HUES6 (cell line): ENCODE measurements at regions not wholly inside any gene's neighbourhood (a gene's known extent, or its start where the extent isn't known, plus 50 kb on each side); places are given as distances from the start of the nearest gene placed in this dataset.

ENCODE experiments used
- H3K27ac ChIP-seq: 2 replicates; pipeline ENCODE4 v1.7.0; 2013; ENCODE audit warnings: low read depth, mild to moderate bottlenecking, low read length, inconsistent platforms
- H3K27me3 ChIP-seq: 2 replicates; pipeline ENCODE4 v1.6.1; 2013; ENCODE audit warnings: low read length; ENCODE audit not compliant: control insufficient read depth, insufficient read depth
- H3K36me3 ChIP-seq: 2 replicates; pipeline ENCODE4 v1.6.1; 2013; ENCODE audit warnings: low read length; ENCODE audit not compliant: control insufficient read depth, insufficient read depth
- H3K4me1 ChIP-seq: 2 replicates; pipeline ENCODE4 v1.6.1; 2013; ENCODE audit warnings: low read length; ENCODE audit not compliant: control insufficient read depth, insufficient read depth
- H3K4me3 ChIP-seq: 2 replicates; pipeline ENCODE4 v1.5.1; 2013; ENCODE audit warnings: low read depth, low read length
- H3K9ac ChIP-seq: one replicate; pipeline ENCODE4 v1.6.1; 2013; ENCODE audit warnings: mild to moderate bottlenecking, low read length
- H3K9me3 ChIP-seq: 2 replicates; pipeline ENCODE4 v1.6.1; 2013; ENCODE audit warnings: low read depth, low read length; ENCODE audit not compliant: control insufficient read depth, insufficient read depth

DNA sequence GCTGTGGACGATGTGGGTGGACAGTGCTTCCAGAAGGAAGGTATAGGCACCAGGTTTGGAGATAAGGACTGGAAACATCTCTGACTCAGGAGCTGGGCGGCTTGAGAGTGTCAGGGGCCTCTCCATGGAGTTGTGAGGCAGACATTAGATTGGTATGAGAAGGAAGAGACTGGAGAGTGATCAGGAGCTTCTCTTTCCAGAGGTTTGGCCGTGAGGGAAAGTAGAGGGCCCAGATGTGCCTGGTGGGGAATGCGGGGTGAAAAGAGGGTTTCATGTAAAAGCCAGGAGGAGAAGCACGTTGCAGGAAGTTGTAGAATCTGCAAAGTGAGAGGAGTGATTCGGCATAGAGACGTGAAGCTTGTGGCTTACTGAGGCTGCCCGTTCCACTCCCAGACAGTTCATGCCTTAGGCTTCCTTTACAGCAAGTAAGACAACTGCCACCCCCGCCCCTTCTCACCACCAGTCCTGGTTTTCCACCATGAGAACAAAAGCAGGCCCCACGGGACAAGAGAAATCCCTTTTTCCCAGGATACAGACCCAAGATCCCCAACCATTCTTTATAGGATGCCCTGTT is 166.3 kb upstream of the HDAC4 start:
- Histone ChIP-seq H3K4me1 (no peaks in the 10 kb centered on the region; the same call in 1 of the 2 replicates), H3K9me3 (peaks cover 6% of the 10 kb centered on the region; the same call in 1 of the 2 replicates), H3K4me3 (no peak overlapping the region), H3K36me3 (no peaks in the 10 kb centered on the region), H3K9ac (no peak overlapping the region), H3K27ac (no peak overlapping the region), H3K27me3 (no peaks in the 10 kb centered on the region)

DNA sequence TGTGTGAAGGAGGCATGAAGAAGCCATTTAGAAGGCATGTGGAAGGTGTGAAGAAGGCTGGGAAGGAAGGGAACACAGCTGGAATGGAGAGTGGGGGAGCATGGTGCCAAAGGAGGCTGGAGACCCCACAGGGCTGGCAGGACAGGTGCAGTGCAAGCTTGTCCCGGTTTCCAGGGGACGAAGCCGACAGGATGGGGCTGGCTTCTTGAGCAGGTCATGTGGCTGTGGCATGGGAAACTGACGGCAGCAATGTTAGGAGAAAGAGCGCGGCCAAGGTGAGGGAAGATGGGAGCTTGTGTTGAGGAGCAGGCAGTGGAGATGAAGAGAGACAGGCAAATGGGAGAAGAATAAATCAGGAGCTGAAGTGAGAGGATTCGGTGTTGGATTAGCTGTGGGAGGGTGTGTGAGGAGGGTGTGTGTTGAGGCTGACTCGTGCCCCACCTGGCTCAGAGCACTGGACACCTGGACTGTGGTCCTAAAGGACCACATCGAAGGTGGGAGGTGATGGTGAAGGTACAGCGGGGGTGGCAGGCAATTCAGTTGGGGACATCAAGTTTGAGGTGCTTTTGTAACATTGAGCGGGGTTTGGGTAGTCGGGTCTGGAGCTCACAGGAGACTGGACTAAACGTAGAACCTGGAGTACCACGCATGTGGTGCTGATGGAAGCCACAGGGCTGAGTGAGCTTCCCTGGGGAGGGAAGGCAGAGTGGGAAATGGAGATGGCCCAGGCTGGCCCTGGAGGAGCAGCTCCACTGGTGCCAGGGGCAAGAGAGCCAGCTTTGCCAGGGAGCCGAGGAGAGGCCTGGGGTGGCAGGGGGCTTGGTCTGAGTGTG is 165.6 kb upstream of the HDAC4 start:
- H3K4me1 ChIP-seq, result no peaks in the 10 kb centered on the region; the same call in 1 of the 2 replicates
- H3K27ac ChIP-seq, result no peak overlapping the region
- H3K9ac ChIP-seq, result no peak overlapping the region
- H3K27me3 ChIP-seq, result no peaks in the 10 kb centered on the region
- H3K36me3 ChIP-seq, result no peaks in the 10 kb centered on the region
- no peak overlapping the region for H3K4me3 ChIP-seq
- H3K9me3 ChIP-seq, result peaks cover 6% of the 10 kb centered on the region; the same call in 1 of the 2 replicates

GRCh38 chr2:239564587-239564986 is 163.8 kb upstream of the HDAC4 start:
- Histone ChIP-seq H3K27me3 (no peaks in the 10 kb centered on the region), H3K9ac (no peak overlapping the region), H3K4me3 (no peak overlapping the region), H3K36me3 (no peaks in the 10 kb centered on the region), H3K4me1 (no peaks in the 10 kb centered on the region; the same call in 1 of the 2 replicates), H3K9me3 (peaks cover 6% of the 10 kb centered on the region; the same call in 1 of the 2 replicates), H3K27ac (no peak overlapping the region)

GRCh38 chr2:239563561-239563960 is 162.7 kb upstream of the HDAC4 start:
- Histone ChIP-seq H3K4me3 (no peak overlapping the region), H3K36me3 (no peaks in the 10 kb centered on the region), H3K27me3 (no peaks in the 10 kb centered on the region), H3K27ac (no peak overlapping the region), H3K9me3 (peaks cover 6% of the 10 kb centered on the region; the same call in 1 of the 2 replicates), H3K4me1 (no peaks in the 10 kb centered on the region; the same call in 1 of the 2 replicates), H3K9ac (no peak overlapping the region)

- Histone ChIP-seq H3K9ac (no peak overlapping the region), H3K27ac (no peak overlapping the region), H3K4me1 (no peaks in the 10 kb centered on the region), H3K36me3 (no peaks in the 10 kb centered on the region), H3K27me3 (no peaks in the 10 kb centered on the region), H3K9me3 (peaks cover 6% of the 10 kb centered on the region; the same call in 1 of the 2 replicates), H3K4me3 (no peak overlapping the region)
Measured at GRCh38 chr2:239561446-239562001, 160.7 kb upstream of the HDAC4 start.

GRCh38 chr2:239559417-239560261 is 158.8 kb upstream of the HDAC4 start:
- Histone ChIP-seq H3K27ac (no peak overlapping the region), H3K36me3 (no peaks in the 10 kb centered on the region), H3K4me1 (no peaks in the 10 kb centered on the region), H3K9ac (no peak overlapping the region), H3K27me3 (no peaks in the 10 kb centered on the region), H3K4me3 (no peak overlapping the region), H3K9me3 (no peaks in the 10 kb centered on the region)

DNA sequence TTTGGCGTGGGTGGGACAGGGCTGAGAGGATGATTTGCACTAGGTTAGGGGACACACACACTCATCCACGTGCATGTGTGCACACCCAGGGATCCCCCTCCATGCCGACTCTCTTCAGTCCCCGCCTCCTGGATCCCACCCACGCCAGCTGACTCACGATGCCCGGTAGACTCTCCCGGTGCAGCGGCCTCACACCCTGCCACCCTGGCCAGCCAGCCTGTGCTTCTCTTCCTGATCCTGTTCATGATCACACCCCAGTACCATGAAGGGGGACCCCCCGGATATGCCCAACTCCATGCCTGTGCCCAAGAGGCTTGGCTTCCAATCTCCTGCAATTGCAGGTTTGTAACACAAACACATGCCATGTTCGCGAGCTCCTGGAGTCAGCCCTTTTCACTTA is 157.8 kb upstream of the HDAC4 start:
- no peak overlapping the region for H3K9ac ChIP-seq
- no peaks in the 10 kb centered on the region for H3K9me3 ChIP-seq
- no peak overlapping the region for H3K4me3 ChIP-seq
- H3K27me3 ChIP-seq, result no peaks in the 10 kb centered on the region
- H3K36me3 ChIP-seq, result no peaks in the 10 kb centered on the region
- H3K4me1 ChIP-seq, result no peaks in the 10 kb centered on the region
- no peak overlapping the region for H3K27ac ChIP-seq

- Histone ChIP-seq H3K4me1 (no peaks in the 10 kb centered on the region), H3K9me3 (no peaks in the 10 kb centered on the region), H3K9ac (no peak overlapping the region), H3K4me3 (no peak overlapping the region), H3K36me3 (no peaks in the 10 kb centered on the region), H3K27me3 (no peaks in the 10 kb centered on the region), H3K27ac (no peak overlapping the region)
Measured at GRCh38 chr2:239557516-239557915, 156.7 kb upstream of the HDAC4 start.

DNA sequence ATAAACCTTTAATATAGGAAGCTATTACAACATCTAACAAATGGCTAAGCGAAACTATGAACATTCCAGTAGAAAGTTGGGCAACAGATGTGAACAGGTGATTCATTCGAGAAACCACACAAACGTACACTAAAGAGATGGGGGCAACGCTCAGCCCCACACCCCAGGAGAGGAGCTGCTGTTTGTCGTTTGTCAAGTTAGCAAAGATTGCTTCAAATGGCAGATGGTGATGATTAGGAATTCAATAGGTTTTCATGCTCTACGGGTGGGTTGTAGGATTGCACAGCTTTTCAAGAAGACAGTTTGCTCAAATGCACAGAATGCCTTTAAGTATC is 154.7 kb upstream of the HDAC4 start:
- no peaks in the 10 kb centered on the region for H3K9me3 ChIP-seq
- no peaks in the 10 kb centered on the region for H3K36me3 ChIP-seq
- H3K4me1 ChIP-seq, result no peaks in the 10 kb centered on the region
- no peak overlapping the region for H3K27ac ChIP-seq
- H3K4me3 ChIP-seq, result no peak overlapping the region
- H3K9ac ChIP-seq, result no peak overlapping the region
- H3K27me3 ChIP-seq, result no peaks in the 10 kb centered on the region; the same call in 1 of the 2 replicates

DNA sequence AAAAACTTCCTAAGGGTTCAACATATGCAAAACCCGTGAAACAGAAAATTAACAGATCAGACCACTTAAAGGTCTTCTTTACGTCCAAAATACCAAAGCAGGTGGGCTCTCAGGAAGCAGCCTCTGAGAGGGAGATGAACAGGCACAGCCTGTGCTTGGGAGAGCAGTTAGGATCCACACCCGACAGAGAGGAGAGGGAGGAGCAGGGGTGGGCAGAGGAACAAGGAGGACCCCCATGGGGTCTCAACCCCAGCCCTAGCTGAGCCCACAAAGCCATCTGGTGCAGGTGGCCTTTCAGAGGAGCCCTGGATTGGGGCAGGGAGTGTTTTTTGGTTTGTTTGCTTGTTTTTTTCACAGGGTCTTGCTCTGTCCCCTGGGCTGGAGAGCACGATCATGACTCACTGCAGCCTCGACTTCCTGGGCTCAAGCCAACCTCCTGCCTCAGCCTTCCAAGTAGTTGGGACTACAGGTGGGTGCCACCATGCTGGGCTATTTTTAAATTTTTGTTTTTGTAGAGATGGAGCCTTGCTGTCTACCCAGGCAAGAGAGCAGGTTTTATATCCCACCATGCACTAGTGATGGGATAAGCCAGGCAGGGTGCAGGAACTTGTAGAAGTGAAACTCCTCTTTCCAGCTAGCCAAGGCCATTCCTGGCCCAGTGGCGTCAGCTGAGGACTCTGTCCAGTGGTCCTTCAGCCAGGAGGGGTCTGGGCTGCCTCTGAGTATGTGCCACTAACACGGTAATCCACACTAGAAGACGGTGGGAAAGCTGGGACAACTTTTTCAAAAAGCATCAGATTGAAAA is 154.1 kb upstream of the HDAC4 start:
- H3K9ac ChIP-seq, result no peak overlapping the region
- no peak overlapping the region for H3K4me3 ChIP-seq
- no peaks in the 10 kb centered on the region for H3K36me3 ChIP-seq
- H3K9me3 ChIP-seq, result no peaks in the 10 kb centered on the region
- no peaks in the 10 kb centered on the region for H3K4me1 ChIP-seq
- no peaks in the 10 kb centered on the region; the same call in 1 of the 2 replicates for H3K27me3 ChIP-seq
- H3K27ac ChIP-seq, result no peak overlapping the region
